Stimulated activated CD4-positive, alpha-beta T cell treated with anti-CD3 and anti-CD28 coated beads, TNF-alpha, amount 100 ng/mL, for 4 hours (primary cell): ENCODE measurements at regions not wholly inside any gene's neighbourhood (a gene's known extent, or its start where the extent isn't known, plus 50 kb on each side); places are given as distances from the start of the nearest gene placed in this dataset.

ENCODE experiments used
- DNase-seq, 3 experiments: peaks; one replicate each; pipeline ENCODE4 v3.0.0-alpha.2; 2020; ENCODE audit warnings: low read depth in 3 of 3

- DNase-seq: no peak
These were observed 181.1 kb upstream of the SPEF2 start for GRCh38 chr5:35436400-35437057.

GRCh38 chr5:35430381-35431162 is 187.1 kb upstream of the SPEF2 start:
- no peak for DNase-seq

GRCh38 chr5:35420200-35420599 is 189.9 kb upstream of the PRLR start:
- DNase-seq: no peak

GRCh38 chr5:35417040-35417439 is 186.8 kb upstream of the PRLR start:
- DNase-seq: no peak

GRCh38 chr5:35416217-35416988 is 186.1 kb upstream of the PRLR start:
- no peak for DNase-seq

GRCh38 chr5:35415309-35415708 is 185.0 kb upstream of the PRLR start:
- DNase-seq: no peak

GRCh38 chr5:35409361-35409760 is 179.1 kb upstream of the PRLR start:
- DNase-seq: no peak

- no peak for DNase-seq
These were observed 177.9 kb upstream of the PRLR start for GRCh38 chr5:35408146-35408545.

- no peak for DNase-seq
These were observed 177.4 kb upstream of the PRLR start for GRCh38 chr5:35407697-35408096.

GRCh38 chr5:35405938-35406337 is 175.7 kb upstream of the PRLR start:
- DNase-seq: no peak

- no peak for DNase-seq
These were observed 174.4 kb upstream of the PRLR start for GRCh38 chr5:35404701-35405100.

- DNase-seq: no peak
These were observed 163.6 kb upstream of the PRLR start for GRCh38 chr5:35393901-35394300.

- DNase-seq: no peak
These were observed 154.4 kb upstream of the PRLR start for GRCh38 chr5:35384658-35385057.

- DNase-seq: no peak
These were observed 152.8 kb upstream of the PRLR start for GRCh38 chr5:35383041-35383440.

- no peak for DNase-seq
These were observed 147.4 kb upstream of the PRLR start for GRCh38 chr5:35377653-35378052.

GRCh38 chr5:35374584-35374983 is 144.3 kb upstream of the PRLR start:
- no peak for DNase-seq

GRCh38 chr5:35373249-35373648 is 143.0 kb upstream of the PRLR start:
- DNase-seq: no peak

- DNase-seq: no peak
These were observed 142.2 kb upstream of the PRLR start for GRCh38 chr5:35372482-35372881.

GRCh38 chr5:35371951-35372426 is 141.7 kb upstream of the PRLR start:
- DNase-seq: no peak

- no peak for DNase-seq
These were observed 140.6 kb upstream of the PRLR start for GRCh38 chr5:35370871-35371270.

GRCh38 chr5:35369965-35370790 is 139.9 kb upstream of the PRLR start:
- no peak for DNase-seq

GRCh38 chr5:35367526-35367925 is 137.2 kb upstream of the PRLR start:
- DNase-seq: no peak
